DMS53 (cell line): ENCODE measurements at regions not wholly inside any gene's neighbourhood (a gene's known extent, or its start where the extent isn't known, plus 50 kb on each side); places are given as distances from the start of the nearest gene placed in this dataset.

Experiments
- DNase-seq: peaks from one replicate; lab custom pipeline; 2025; lab: John Stamatoyannopoulos, UW

GRCh38 chr14:101504096-101504948, 57.0 kb upstream of the DIO3 start:
- no peak for DNase-seq

GRCh38 chr14:101505236-101505970, 55.9 kb upstream of the DIO3 start:
- no peak for DNase-seq

GRCh38 chr14:101506211-101506925, 54.9 kb upstream of the DIO3 start:
- no peak for DNase-seq

GRCh38 chr14:101506926-101507835, 54.1 kb upstream of the DIO3 start:
- no peak for DNase-seq

- no peak for DNase-seq
These were observed 53.5 kb upstream of the DIO3 start for GRCh38 chr14:101507836-101508150.

- no peak for DNase-seq
These were observed 52.9 kb upstream of the DIO3 start for GRCh38 chr14:101508196-101508947.

- no peak for DNase-seq
These were observed 52.2 kb upstream of the DIO3 start for GRCh38 chr14:101508948-101509729.

- DNase-seq = no peak
These were observed 51.4 kb upstream of the DIO3 start for GRCh38 chr14:101509730-101510371.

- DNase-seq = no peak
These were observed 50.1 kb upstream of the DIO3 start for GRCh38 chr14:101511199-101511598.
